IMR-90 (cell line): ENCODE measurements at regions not wholly inside any gene's neighbourhood (a gene's known extent, or its start where the extent isn't known, plus 50 kb on each side); places are given as distances from the start of the nearest gene placed in this dataset.

Source experiments
- MAFK ChIP-seq: IDR thresholded peaks from 2 replicates; pipeline ENCODE4 v1.6.1; 2012; ENCODE audit warnings: low read depth, low read length, improper control_type of control experiment
- TF ChIP-seq, protein P1 (sequence below): conservative IDR thresholded peaks from 2 replicates; pipeline ENCODE4 v1.5.1; 2012; ENCODE audit warnings: mild to moderate bottlenecking, low read depth, low read length, improper control_type of control experiment

DNA sequence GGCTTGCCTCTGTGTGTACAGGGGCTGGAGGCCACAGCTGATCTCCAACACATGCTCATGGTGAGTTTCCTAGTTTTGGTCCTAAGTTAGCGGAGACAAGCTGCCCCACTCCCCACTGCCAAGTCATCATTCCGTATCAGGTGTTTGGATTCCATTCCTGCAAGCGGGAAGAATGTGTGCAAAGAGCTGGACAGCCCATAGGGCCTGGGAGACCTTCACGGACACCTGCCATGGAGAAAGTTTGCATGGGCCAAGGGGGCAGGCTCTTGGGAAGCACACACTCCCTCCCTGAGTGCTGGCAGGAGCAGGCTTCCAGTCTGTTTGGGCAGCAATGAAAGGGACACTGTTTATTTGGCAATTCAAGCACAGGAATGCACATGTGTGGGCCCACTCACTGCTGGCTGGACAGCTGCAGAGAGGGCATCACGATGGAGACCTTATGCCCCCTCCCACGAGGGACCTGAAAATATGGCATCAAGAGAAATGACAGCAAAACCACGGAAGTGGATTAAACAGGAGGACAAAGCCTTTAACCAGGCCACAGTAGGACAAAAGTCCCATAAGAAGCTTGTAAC lies 149.7 kb downstream of the KLF13 start:
- no peak for TF ChIP-seq MAFK
- TF ChIP-seq, protein P1, sequence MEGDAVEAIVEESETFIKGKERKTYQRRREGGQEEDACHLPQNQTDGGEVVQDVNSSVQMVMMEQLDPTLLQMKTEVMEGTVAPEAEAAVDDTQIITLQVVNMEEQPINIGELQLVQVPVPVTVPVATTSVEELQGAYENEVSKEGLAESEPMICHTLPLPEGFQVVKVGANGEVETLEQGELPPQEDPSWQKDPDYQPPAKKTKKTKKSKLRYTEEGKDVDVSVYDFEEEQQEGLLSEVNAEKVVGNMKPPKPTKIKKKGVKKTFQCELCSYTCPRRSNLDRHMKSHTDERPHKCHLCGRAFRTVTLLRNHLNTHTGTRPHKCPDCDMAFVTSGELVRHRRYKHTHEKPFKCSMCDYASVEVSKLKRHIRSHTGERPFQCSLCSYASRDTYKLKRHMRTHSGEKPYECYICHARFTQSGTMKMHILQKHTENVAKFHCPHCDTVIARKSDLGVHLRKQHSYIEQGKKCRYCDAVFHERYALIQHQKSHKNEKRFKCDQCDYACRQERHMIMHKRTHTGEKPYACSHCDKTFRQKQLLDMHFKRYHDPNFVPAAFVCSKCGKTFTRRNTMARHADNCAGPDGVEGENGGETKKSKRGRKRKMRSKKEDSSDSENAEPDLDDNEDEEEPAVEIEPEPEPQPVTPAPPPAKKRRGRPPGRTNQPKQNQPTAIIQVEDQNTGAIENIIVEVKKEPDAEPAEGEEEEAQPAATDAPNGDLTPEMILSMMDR, result no peak
